GM18517 (cell line): ENCODE measurements at regions not wholly inside any gene's neighbourhood (a gene's known extent, or its start where the extent isn't known, plus 50 kb on each side); places are given as distances from the start of the nearest gene placed in this dataset.
"Not testable (repeated sequence)": the region's sequence is repeated elsewhere in the genome, so short reads cannot be mapped to it uniquely, and the experiment has no call there.

ENCODE experiments used
- ATAC-seq: cut with Tn5 transposase; IDR thresholded peaks from one replicate; pipeline ENCODE4 v1.9.1; 2021; ENCODE audit warnings: mild to moderate bottlenecking, moderate library complexity; ENCODE audit not compliant: unreplicated experiment

DNA sequence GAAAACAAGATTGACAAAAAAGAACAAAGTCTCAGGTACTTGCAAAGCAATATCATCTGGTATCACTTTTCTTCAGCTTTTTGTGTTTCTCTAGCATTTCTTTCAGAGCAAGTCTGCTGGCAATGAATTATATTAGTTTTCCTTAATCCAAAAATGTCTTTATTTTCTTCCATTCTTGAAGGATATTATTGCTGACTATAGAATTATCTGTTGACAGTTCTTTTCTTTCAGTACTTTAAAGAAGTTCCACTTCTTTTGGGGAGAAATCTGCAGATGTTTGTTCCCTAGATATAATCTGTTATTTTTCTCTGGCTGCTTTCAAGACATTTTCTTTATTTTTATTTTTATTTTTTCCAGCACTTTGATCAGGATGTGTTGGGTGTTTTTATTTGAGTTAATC is 161.8 kb upstream of the SPRED2 start:
- no peak for ATAC-seq

DNA sequence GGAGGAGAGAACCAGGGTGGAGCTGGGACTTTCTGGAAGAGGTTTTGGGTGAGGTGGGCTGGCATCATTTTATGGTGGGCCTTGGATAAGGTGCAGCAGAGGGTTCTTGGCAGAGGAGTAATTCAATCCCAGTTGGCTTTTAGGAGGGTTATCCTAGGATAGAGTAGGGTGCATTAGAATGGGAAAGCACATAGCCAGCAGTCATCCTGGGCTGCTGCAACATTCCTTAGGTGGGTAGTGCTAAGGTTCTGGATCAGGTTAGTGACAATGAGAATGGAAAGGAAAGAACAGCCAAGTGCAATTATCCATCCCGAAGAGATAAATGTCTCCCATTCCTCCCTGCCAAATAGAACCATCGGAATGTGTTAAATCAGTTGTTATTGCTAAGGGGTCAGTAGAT is 157.3 kb upstream of the SPRED2 start:
- no peak for ATAC-seq

DNA sequence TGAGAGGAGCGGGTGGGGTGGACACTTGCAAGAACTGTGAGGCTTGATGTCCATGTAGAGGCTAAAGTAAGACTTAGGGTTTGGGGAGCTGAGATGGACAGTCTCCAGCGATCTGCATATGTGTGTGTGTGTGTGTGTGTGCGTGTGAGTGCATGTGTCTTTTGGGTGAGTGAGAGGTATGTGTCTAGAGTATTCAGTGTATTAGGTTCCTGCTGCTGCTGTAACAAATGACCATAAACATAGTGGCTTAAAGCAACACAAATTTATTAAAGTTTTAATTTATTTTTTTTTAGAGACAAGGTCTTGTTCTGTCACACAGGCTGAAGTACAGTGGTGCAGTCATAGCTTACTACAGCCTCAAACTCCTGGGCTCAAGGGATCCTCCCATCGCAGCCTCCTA is 155.4 kb upstream of the SPRED2 start:
- no peak for ATAC-seq

DNA sequence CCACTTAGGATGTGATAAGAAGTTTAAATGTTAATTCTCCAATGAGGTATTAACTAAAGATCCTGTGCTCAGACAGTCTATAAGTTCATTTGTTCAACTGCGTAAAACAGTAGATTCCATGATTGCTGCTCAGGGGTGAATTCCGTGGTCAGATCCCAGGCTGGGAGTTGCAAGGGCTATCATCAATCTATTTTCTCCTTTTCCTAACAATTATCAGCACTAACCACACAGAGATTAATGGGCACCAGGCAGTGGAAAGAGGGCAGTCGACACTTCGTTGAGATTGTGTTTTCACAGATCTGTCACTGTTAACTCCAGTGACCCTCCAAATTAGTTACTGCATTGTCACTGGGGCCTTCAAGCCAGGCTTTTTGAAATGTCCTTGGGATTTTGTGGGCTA is 154.1 kb upstream of the SPRED2 start:
- ATAC-seq: no peak

DNA sequence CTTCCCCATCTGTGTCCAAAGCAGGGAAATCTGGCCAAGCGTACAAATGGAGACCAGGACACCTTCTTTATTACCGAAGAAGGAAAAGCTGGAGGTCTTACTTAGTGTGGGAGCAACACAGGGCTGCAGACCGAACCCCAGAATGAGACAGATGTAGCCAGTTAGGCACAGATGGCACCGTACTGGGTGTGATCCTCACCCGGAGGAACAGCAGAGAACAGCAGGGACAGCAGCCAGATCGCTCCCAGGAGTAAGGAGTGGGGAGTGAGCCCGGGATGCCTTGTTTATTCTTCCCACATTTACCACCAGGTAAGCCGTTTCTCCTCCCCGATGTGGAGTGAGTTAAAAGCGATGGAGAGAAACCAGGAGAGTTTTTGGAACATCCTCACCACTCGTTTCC is 150.7 kb upstream of the SPRED2 start:
- no peak for ATAC-seq

DNA sequence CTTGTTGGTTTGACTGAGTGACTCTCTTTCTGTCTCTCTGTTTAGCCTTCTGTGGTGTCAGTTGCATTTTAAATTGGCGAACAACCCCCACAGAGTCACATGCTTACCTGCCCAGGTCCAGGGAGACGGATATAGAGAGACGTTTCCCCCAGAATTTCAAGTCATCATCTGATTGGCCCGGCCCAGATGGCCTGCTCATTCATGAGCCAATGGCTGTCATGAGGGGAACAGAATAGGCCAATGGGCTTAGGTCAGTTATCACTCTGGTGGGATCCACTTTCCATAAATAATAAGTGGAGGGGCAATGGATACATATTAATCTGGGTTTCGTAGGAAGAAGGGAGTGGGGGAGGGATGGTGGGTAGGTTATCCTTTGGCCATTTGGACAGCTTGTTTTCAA is 150.0 kb upstream of the SPRED2 start:
- ATAC-seq: no peak

DNA sequence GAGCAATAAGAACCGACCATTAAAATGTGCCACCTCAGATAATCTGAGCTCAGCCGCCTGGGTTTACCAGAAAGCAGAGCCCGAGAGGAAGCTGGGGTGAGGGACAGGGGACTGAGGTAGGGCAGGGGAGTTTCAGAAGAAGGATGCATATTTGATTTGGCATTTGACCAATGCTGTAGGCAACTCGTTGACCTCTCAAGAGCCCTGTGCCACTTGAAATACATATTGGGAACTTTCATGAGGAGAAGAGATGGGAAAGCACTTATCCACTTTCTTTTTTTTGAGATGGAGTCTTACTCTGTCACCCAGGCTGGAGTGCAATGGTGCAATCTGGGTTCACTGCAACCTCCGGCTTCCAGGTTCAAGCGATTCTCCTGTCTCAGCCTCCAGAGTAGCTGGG is 148.4 kb upstream of the SPRED2 start:
- no peak for ATAC-seq

DNA sequence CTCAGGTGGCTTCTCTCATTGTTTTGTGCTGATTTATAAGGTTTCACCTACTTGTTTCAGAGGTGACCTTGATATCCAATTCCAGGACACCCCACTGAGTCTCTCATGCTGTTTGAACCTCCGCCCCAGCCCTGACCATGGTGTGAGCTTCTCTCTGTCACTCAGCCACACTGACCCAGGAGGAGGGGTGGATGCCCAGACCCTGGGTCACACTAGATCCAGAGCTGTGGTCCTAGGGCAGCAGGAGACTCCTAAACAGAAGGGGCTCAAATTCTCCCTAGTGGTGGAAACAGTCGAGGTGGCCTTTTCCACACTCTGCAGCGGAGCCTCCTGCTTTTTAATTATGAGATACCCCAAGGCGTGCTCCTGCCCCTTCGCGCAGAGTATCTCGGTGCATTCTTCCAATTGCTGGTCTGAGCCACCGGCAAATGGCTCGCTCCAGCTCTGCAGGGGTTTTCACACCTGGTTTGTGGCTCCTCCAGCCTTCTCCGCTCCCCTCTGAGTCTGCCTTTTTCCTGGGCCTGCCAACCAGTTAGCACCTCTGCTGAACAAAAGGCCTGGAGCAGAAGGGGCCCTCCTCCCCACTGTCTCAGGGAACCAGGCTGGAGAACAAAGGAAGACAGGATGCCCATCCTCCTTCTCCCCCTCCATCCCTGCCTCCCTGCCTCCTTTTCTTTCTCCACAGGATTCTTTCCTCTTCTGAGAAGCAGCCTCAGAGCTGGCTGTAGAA is 147.3 kb upstream of the SPRED2 start:
- no peak for ATAC-seq

DNA sequence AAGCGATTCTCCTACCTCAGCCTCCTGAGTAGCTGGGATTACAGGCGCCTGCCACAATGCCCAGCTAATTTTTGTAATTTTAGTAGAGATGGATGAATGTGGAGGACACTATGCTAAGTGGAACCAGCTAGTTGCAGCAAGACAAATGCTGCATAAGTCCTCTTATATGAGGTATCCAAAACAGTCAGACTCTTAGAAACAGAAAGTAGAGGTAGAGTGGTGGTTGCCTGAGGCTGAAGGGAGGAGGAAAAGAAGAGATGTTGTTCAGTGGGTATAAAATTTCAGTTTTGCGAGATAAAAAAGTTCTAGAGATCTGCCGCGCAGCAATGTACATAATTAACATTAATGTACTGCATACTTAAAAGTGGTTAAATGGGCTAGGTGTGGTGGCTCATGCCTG is 145.3 kb upstream of the SPRED2 start:
- ATAC-seq: no peak

DNA sequence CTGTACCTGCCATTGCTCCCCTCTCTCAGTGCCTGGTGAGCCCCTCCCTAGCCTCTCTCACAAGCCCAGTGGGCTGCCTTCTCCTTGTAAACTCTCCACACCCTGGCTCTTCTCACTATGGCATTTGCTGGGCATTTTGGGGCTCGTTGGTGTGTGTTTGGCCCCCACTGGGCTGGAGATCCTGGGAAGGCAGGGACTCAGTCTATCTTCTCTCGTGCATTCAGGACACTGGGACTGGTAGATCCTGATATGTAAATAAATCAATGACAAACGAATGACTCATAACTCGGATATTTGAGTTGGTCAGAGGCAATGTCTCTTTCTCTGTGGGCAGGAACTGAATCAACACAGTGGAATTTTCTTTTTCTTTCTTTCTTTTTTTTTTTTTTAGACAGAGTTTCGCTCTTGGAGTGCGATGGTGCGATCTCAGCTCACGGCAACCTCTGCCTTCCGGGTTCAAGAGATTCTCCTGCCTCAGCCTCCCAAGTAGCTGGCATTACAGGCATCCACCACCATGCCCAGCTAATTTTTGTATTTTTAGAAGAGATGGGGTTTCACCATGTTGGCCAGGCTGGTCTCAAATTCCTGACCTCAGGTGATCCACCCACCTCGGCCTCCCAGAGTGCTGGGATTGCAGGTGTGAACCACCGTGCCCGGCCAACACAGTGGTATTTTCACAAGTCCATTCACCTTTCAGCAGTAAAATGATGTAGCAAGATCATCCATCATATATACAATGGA is 144.6 kb upstream of the SPRED2 start:
- ATAC-seq: no peak

DNA sequence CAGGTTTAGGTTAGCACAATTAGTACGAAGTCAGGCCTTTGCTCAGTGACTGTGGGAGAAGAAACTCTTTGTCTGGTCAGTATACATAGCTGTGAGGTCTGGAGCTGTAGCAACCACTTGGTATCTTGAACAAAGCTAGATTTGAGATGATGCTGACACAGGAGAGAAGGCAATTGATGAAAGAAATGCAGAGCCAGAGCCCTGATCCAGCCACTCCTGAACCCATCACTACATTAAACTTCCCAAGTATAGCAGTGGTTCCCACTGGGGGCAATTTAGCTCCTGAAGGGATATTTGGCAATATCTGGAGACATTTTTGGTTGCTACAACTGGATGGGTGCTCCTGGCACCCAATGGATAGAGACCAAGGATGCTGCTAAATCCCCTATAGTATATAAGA is 143.9 kb upstream of the SPRED2 start:
- ATAC-seq: no peak

DNA sequence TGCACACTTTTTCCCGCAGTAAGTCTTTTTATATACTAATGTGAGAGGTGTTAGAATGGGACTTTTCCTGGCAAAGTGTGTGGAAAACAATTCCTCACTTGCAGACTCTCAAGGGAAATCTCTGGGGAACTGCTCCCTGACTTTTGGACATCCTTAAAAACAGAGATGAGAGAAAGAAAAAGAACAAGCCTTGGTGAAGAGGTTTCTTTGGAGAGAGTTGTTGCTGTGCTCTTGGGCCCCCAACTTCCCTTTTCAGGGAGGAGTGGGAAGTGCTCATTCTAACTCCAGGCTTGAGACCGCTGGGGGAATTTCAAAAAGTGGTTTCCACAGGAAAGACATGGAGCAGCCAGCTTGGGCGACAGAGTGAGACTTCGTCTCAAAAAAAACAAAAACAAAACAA is 142.6 kb upstream of the SPRED2 start:
- ATAC-seq: no peak

DNA sequence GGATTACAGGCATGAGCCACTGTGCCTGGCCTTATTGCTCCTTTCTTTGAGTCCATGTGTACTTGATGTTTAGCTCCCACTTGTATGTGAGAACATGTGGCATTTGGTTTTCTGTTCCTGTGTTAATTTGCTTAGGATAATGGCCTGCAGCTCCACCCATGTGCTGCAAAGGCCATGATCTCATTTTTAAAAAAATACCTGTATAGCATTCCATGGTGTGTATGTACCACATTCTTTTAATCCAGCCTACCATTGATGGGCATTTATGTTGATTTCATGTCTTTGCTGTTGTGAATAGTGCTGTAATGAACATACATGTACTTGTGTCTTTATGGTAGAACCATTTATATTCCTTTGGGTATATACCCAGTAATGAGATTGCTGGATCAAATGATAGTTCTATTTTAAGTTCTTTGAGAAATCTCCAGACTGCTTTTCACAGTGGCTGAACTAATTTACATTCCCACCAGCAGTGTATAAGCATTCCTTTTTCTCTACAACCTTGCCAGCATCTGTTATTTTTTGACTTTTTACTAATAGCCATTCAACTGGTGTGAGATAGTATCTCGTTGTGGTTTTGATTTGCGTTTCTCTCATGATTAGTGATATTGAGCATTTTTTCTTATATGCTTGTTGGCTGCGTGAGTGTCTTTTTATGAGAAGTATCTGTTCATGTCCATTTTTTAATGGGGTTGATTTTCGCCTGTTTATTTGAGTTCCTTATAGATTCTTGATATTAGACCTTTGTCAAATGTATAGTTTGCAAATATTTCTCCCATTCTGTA is 136.4 kb upstream of the SPRED2 start:
- not testable (repeated sequence) for ATAC-seq

DNA sequence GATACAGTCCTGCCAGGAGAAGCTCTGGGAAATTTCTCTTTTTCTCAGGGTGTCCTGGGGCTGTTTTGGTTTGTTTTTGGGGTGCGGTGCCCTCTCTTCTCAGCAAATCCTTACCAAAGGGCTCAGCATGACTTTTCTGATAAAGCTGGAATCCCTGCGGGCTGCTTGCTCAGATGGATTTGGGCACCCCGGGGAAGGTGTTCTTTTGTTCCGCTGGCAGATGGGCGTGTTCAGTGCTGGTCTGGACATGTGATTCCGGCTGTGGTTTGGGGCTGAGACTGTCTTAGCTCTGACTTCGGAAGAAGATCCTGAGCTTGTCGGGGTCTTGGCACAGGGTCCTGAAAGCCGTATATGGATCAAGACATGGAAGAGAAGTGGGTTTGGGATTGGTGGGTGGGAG is 134.2 kb upstream of the SPRED2 start:
- ATAC-seq: no peak

DNA sequence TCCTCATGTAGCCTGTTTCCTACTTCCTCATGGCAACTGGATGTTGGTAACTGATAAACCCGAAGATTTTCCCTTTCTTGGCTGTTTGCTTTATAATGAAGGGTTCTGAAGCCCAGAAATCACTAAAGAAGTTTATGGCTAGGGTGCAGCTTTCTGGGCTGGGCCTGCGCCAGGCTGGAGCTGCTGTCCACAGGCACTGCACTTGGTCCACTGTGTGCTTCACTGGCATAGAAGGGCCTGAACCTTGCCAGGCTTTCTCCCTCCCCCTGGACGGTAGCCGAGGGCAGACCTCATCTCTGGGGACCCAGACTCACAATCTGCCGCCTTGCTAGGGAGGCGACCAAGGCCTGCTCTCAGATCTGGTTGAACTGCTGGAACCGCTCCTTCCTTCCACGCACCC is 133.3 kb upstream of the SPRED2 start:
- no peak for ATAC-seq

DNA sequence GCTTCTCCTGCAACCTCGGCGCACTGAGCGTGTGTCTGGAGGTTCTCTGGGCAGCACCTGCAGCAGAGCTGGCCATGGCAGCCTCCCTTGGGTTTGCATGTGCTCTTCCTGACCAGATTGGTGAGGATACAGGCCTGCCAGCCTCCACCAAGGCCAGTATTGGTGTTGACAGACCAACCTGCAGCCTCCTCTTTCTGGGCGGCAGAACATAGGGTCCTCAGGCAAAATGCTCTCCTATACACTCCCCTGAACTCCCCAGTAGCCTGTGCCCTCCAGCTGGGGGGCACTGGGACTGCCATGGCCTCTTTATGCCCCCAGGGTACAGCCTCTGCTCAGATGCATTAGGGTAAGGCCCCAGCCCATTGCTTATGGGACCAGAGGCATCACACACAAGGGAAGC is 131.9 kb upstream of the SPRED2 start:
- ATAC-seq: no peak

DNA sequence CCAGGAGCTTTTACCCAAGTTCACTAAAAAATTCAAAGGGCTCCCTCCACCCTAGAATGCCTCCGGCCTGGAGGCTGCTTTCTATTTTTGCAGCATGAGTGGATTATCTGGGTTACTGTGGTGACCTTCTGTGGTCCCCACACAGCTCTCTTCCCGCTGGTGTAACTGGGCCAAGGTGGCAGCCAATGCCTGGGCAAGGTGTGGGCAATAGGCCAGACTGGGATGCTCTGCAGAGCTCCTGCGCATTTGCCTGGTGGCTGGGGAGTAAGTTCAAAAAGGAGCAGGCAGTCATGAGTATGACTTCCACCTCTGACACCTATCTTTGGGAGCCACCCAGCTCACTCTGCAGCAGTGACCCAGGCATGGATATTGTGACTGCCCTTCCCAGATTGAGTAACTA is 130.5 kb upstream of the SPRED2 start:
- ATAC-seq: no peak

DNA sequence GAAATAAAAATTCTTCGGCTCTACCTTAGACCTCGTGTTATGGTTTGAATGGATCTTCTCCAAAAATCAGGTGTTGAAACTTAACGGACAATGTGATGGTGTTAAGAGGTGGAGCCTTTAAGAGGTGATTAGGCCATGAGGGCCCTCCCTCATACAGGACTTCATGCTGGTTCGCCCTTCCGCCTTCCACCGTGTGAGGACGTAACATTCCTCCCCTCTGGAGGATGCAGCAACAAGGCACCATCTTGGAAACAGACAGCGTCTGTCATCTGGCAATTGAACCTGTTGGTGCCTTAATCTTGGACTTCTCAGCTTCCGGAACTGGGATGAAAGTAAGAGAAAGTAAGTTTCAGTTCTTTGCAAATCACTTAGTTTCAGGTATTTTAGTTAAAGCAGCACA is 126.3 kb upstream of the SPRED2 start:
- ATAC-seq: no peak

DNA sequence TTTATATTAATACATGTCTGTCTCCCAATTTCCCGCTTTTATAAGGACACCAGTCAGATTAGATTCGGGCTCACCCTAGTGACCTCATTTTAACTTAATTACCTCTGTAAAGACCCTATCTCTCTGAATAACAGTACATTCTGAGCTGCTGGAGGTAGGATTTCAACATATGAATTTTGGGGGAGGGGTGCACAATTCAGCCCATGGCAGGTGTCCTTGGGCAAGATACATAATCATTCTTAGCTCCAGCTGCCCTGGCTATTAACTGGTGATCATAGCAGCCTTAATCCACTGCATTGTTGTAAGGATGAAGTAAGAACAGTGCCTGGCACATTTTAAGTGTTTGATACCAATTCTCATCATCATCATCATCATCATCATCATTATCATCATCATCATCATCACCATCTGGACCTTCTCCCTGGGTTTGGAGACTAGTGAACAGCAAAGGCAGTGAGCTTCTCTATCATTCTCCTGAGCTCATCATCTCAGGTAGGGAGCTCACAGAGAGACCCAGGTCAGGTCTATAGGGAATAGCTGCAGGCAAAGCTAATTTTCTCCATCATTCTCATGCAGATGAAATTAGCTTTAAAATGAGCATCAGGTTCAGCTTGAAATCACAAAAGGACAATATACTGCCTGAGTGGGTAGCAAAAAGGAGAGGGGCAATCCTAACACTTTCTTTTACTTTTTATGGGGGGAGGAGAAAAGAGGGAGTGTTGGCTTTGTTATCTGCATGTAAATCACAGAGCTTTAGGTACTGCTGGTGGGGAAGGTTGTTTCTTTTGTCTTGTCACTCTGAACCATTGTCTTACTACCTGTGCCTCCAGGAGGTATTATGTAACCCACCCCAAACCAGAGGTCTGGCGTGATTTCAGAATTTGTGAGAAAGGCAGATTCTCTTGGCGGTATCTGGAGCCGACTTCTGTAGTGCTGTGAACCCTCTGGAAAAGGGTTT is 125.5 kb upstream of the SPRED2 start:
- ATAC-seq: no peak

DNA sequence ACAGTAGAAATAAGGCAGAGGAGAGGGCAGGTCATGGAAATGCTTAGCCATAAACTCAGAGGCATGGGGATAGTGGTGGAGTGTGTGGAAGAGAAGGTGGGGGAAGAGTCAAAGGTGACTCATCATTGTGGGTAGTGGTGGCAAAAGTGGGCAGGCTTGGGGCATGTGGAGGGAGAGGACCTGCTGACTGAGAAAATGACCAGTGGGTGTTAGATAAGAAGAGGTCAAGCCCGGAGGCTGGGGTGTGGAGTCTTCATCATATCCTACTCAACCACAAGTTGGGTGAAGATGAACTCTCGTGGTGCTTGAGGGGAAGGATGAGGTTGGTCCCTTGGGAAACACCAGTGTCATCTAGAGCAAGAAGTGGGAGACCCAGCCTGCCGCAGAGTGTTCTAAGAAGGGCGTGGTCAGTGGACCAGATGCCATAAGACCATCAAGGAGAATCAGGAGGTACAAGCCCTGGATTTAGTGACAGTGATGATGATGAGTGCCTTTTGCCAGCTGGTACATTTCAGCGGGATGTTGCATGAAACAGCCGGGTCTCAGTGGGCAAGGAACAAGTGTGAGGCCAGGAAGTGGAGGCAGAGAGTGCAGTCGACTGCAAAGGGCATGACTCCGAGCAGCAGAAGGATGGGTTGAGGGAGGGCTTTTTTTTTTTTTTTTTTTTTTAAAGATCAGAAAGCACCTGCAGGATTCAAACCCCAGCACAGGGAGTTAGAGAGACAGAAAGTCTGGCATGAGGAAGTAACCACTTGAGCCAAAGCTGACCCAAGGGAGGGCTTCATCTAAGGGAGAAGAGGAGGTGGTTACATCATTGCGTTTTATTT is 122.6 kb upstream of the SPRED2 start:
- ATAC-seq: peak; percentile 63
